Thyroid gland (tissue), 4 donors: ENCODE measurements at regions not wholly inside any gene's neighbourhood (a gene's known extent, or its start where the extent isn't known, plus 50 kb on each side); places are given as distances from the start of the nearest gene placed in this dataset.

Experiments used
- POLR2A ChIP-seq, 2 donors: fragments of 450-650 bp; IDR thresholded peaks; one replicate each; pipeline ENCODE4 v1.6.1; 2017; ENCODE audit warnings: antibody characterized with exemption in 2 of 2, mild to moderate bottlenecking in 2 of 2, moderate library complexity in 1 of 2
- TF ChIP-seq, protein P1 (sequence below), 6 experiments: fragments of 200-600 bp in 3 of 6; fragments of 450-650 bp in 3 of 6; sonication (generic) in 3 of 6; IDR thresholded peaks; one replicate each; pipeline ENCODE4 v1.5.1; 2016 to 2019; ENCODE audit warnings: antibody characterized with exemption in 6 of 6, mild to moderate bottlenecking in 2 of 6, inconsistent platforms in 1 of 6, moderate library complexity in 1 of 6

DNA sequence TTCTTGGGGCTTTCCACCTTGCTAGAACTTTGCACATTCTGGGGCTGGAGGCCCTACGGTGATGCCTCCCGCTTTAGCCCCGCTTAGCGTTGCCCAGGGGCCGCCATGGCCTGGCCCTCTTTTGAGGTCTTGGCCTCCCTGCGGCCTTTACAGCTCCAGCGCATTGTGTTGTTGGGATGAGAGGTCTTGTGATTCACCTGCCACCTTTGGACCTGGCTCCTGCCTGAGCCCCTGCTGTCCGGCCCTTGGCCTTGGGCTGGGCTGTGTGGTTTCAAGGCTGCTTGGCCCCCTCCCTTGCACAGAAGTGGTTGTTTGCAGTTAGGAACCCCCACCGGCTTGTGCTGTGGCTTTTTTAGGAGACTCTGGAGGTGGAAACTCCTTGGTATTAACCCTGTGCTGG is 61.0 kb upstream of the CDH4 start:
- TF ChIP-seq, protein P1, sequence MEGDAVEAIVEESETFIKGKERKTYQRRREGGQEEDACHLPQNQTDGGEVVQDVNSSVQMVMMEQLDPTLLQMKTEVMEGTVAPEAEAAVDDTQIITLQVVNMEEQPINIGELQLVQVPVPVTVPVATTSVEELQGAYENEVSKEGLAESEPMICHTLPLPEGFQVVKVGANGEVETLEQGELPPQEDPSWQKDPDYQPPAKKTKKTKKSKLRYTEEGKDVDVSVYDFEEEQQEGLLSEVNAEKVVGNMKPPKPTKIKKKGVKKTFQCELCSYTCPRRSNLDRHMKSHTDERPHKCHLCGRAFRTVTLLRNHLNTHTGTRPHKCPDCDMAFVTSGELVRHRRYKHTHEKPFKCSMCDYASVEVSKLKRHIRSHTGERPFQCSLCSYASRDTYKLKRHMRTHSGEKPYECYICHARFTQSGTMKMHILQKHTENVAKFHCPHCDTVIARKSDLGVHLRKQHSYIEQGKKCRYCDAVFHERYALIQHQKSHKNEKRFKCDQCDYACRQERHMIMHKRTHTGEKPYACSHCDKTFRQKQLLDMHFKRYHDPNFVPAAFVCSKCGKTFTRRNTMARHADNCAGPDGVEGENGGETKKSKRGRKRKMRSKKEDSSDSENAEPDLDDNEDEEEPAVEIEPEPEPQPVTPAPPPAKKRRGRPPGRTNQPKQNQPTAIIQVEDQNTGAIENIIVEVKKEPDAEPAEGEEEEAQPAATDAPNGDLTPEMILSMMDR (IDR thresholded peaks at IDR 0.05): no peak
- TF ChIP-seq POLR2A (IDR thresholded peaks at IDR 0.05): no peak
